IMR-90 (cell line): ENCODE measurements at regions not wholly inside any gene's neighbourhood (a gene's known extent, or its start where the extent isn't known, plus 50 kb on each side); places are given as distances from the start of the nearest gene placed in this dataset.

Experiments
- ATAC-seq: fragments of 200-7000 bp; cut with Tn5 transposase; 2 replicates; pipeline ENCODE4 v1.9.1; 2020; ENCODE audit warnings: low read depth, mild to moderate bottlenecking, moderate library complexity
- BruUV-seq: library from RNA; stranded (reverse); fragments of 400-500 nt; replicated peaks from 2 replicates; lab custom pipeline; 2021; lab: Mats Ljungman, UMichigan
- CTCF ChIA-PET: fragments of 300-600 bp; formaldehyde crosslinking; extraction: SDS; loops from one replicate; lab custom pipeline; 2021; ENCODE audit warnings: antibody characterized with exemption; lab: Yijun Ruan, JAX
- POLR2A ChIA-PET: fragments of 300-600 bp; sonication (Branson Sonifier 250); formaldehyde crosslinking; loops from one replicate; lab custom pipeline; 2022; ENCODE audit warnings: antibody characterized with exemption; ENCODE audit not compliant: unreplicated experiment; lab: Charles Lee
- DNase-seq: peaks from one replicate; pipeline ENCODE4 v3.0.0; 2013
- H2AFZ ChIP-seq: replicated peaks from 2 replicates; pipeline ENCODE3; 2013; ENCODE audit warnings: low read length, mild to moderate bottlenecking; ENCODE audit not compliant: poor library complexity
- H2AK5ac ChIP-seq: 2 replicates; pipeline ENCODE4 v1.6.1; 2013; ENCODE audit warnings: low read depth, low read length, inconsistent platforms
- H2AK9ac ChIP-seq: replicated peaks from 2 replicates; pipeline ENCODE3; 2013; ENCODE audit warnings: mild to moderate bottlenecking, low read depth, low read length, moderate library complexity; ENCODE audit not compliant: poor library complexity
- H2BK120ac ChIP-seq: 2 replicates; pipeline ENCODE4 v1.6.1; 2013; ENCODE audit warnings: low read depth, low read length, inconsistent platforms
- H2BK15ac ChIP-seq: 3 replicates; pipeline ENCODE4 v1.6.1; 2013; ENCODE audit warnings: low read depth, low read length, inconsistent platforms
- H2BK20ac ChIP-seq: 2 replicates; pipeline ENCODE4 v1.6.1; 2013; ENCODE audit warnings: low read depth, mild to moderate bottlenecking, inconsistent platforms, low read length, moderate library complexity
- H2BK5ac ChIP-seq: 2 replicates; pipeline ENCODE4 v1.6.1; 2013; ENCODE audit warnings: mild to moderate bottlenecking, low read depth, low read length, inconsistent platforms; ENCODE audit not compliant: poor library complexity, severe bottlenecking
- H3K14ac ChIP-seq: replicated peaks from 2 replicates; pipeline ENCODE4 v1.6.1; 2013; ENCODE audit warnings: low read depth, low read length, inconsistent platforms
- H3K18ac ChIP-seq: 2 replicates; pipeline ENCODE4 v1.6.1; 2013; ENCODE audit warnings: low read depth, low read length, control low read depth
- H3K23ac ChIP-seq: 2 replicates; pipeline ENCODE4 v1.6.1; 2013; ENCODE audit warnings: low read depth, low read length, inconsistent platforms
- H3K27ac ChIP-seq: 2 replicates; pipeline ENCODE4 v1.5.1; 2013; ENCODE audit warnings: mild to moderate bottlenecking, control low read depth, low read length; ENCODE audit not compliant: insufficient read depth
- H3K27me3 ChIP-seq: 2 replicates; pipeline ENCODE4 v1.6.1; 2013; ENCODE audit warnings: low read length; ENCODE audit not compliant: control insufficient read depth, insufficient read depth
- H3K36me3 ChIP-seq: 2 replicates; pipeline ENCODE4 v1.6.1; 2013; ENCODE audit warnings: low read length, mixed read lengths; ENCODE audit not compliant: control insufficient read depth, insufficient read depth
- H3K4ac ChIP-seq: 2 replicates; pipeline ENCODE4 v1.6.1; 2013; ENCODE audit warnings: low read depth, low read length, inconsistent platforms
- H3K4me1 ChIP-seq: 2 replicates; pipeline ENCODE4 v1.6.1; 2013; ENCODE audit warnings: low read length, mixed read lengths; ENCODE audit not compliant: control insufficient read depth, insufficient read depth
- H3K4me2 ChIP-seq: 2 replicates; pipeline ENCODE4 v1.6.1; 2013; ENCODE audit warnings: low read depth, mild to moderate bottlenecking, control low read depth, low read length, moderate library complexity
- H3K4me3 ChIP-seq: 2 replicates; pipeline ENCODE4 v1.5.1; 2013; ENCODE audit warnings: low read depth, mild to moderate bottlenecking, control low read depth, low read length, moderate library complexity; ENCODE audit not compliant: insufficient read depth
- H3K56ac ChIP-seq: 2 replicates; pipeline ENCODE4 v1.6.1; 2013; ENCODE audit warnings: low read length, inconsistent platforms; ENCODE audit not compliant: insufficient read depth; ENCODE audit errors: extremely low read depth
- H3K79me1 ChIP-seq, 2 experiments: 2 replicates each; pipeline ENCODE4 v1.6.1; 2013; ENCODE audit warnings: low read length in 2 of 2, inconsistent platforms in 1 of 2, low read depth in 1 of 2
- H3K9ac ChIP-seq: 2 replicates; pipeline ENCODE4 v1.6.1; 2013; ENCODE audit warnings: low read depth, low read length, control low read depth
- H3K9me1 ChIP-seq: 2 replicates; pipeline ENCODE4 v1.6.1; 2013; ENCODE audit warnings: low read length, inconsistent platforms; ENCODE audit not compliant: insufficient read depth
- H3K9me3 ChIP-seq: 2 replicates; pipeline ENCODE4 v1.6.1; 2013; ENCODE audit warnings: low read length; ENCODE audit not compliant: control insufficient read depth, insufficient read depth
- H4K20me1 ChIP-seq: 2 replicates; pipeline ENCODE4 v1.6.1; 2013; ENCODE audit warnings: low read length, inconsistent platforms; ENCODE audit not compliant: insufficient read depth
- H4K5ac ChIP-seq: 2 replicates; pipeline ENCODE4 v1.6.1; 2013; ENCODE audit warnings: mild to moderate bottlenecking, low read depth, low read length, control low read depth
- H4K8ac ChIP-seq, 2 experiments: 2 replicates each; pipeline ENCODE4 v1.6.1; 2013; ENCODE audit warnings: low read depth in 2 of 2, low read length in 2 of 2, control low read depth in 1 of 2, inconsistent platforms in 1 of 2
- H4K91ac ChIP-seq: 2 replicates; pipeline ENCODE4 v1.6.1; 2013; ENCODE audit warnings: low read depth, low read length, inconsistent platforms; ENCODE audit not compliant: insufficient read depth
- CEBPB ChIP-seq: IDR thresholded peaks from 2 replicates; pipeline ENCODE4 v1.6.1; 2012; ENCODE audit warnings: low read depth, low read length, improper control_type of control experiment
- ELK1 ChIP-seq: fragments of 150-350 bp; IDR thresholded peaks from 2 replicates; pipeline ENCODE4 v1.6.1; 2016; ENCODE audit warnings: low read depth, mild to moderate bottlenecking, low read length, moderate library complexity, borderline replicate concordance
- MAFK ChIP-seq: IDR thresholded peaks from 2 replicates; pipeline ENCODE4 v1.6.1; 2012; ENCODE audit warnings: low read depth, low read length, improper control_type of control experiment
- NFE2L2 ChIP-seq: fragments of 150-350 bp; IDR thresholded peaks from 2 replicates; pipeline ENCODE4 v1.6.1; 2016; ENCODE audit warnings: low read depth, mild to moderate bottlenecking, low read length
- RAD21 ChIP-seq: IDR thresholded peaks from 2 replicates; pipeline ENCODE4 v1.6.1; 2012; ENCODE audit warnings: low read length, improper control_type of control experiment
- WGBS, 2 experiments: methylation state at CpG; one replicate each; pipeline versions ENCODE4 v1.1.5 to v1.1.7; 2013; ENCODE audit warnings: missing lambda C conversion rate in 2 of 2; ENCODE audit not compliant: insufficient read length in 1 of 2; ENCODE audit errors: extremely low coverage in 2 of 2; 5-methylcytosine and 5-hydroxymethylcytosine counted together
- dilution Hi-C: fragments of 300-500 bp; cut with HindIII; formaldehyde crosslinking; loops from one replicate; pipeline ENCODE4 v1.14.3; 2018; ENCODE audit warnings: low sequenced_read_pairs; ENCODE audit not compliant: unreplicated experiment
- in situ Hi-C: fragments of 300-500 bp; cut with MboI; formaldehyde crosslinking; loops from 3 replicates; pipeline ENCODE4 v1.14.3; 2019; ENCODE audit warnings: low sequenced_read_pairs, inconsistent platforms, mixed read lengths
- intact Hi-C: fragments of 100-400 bp; cut with micrococcal nuclease; formaldehyde crosslinking; loops from 2 replicates; pipeline ENCODE4 v1.10.0; 2022

- Histone ChIP-seq H3K9me3 (no peaks in the 10 kb centered on the region), H3K56ac (no peak overlapping the region), H3K27ac (no peak overlapping the region), H4K91ac (no peak overlapping the region), H3K4me1 (no peaks in the 10 kb centered on the region), H3K9ac (no peak overlapping the region), H3K79me1 (no peaks in the 10 kb centered on the region), H2AK9ac (no peak overlapping the region), H4K20me1 (no peaks in the 10 kb centered on the region), H2BK20ac (no peak overlapping the region), H2AFZ (no peak overlapping the region), H4K8ac (no peak overlapping the region), H2BK120ac (no peak overlapping the region), H4K5ac (no peak overlapping the region), H3K36me3 (no peaks in the 10 kb centered on the region), H2AK5ac (no peak overlapping the region), H2BK15ac (no peak overlapping the region), H3K4me2 (no peak overlapping the region), H3K4me3 (no peak overlapping the region), H3K23ac (no peak overlapping the region), H3K14ac (no peak overlapping the region), H3K27me3 (no peaks in the 10 kb centered on the region), H2BK5ac (no peak overlapping the region), H3K4ac (no peak overlapping the region), H3K18ac (no peak overlapping the region), H3K9me1 (no peaks in the 10 kb centered on the region)
- no TSS peak for BruUV-seq
- 29% methylated on average over 5 of the region's 9 CpGs; no CpG with 5 or more reads in 1 of the 2 experiments for WGBS, 2 experiments
- ATAC-seq (no peak), DNase-seq (no peak)
- dilution Hi-C loops, result no loop called here
- ChIA-PET CTCF (no interaction called here), POLR2A (no interaction called here)
- intact Hi-C loops, result no loop called here
- in situ Hi-C loops, result no loop called here
- TF ChIP-seq RAD21 (no peak), ELK1 (no peak), CEBPB (no peak), MAFK (no peak), NFE2L2 (no peak)
Observed at GRCh38 chr5:2019716-2020115, 137.0 kb upstream of the IRX4 start.
